K562 (cell line): ENCODE measurements at regions not wholly inside any gene's neighbourhood (a gene's known extent, or its start where the extent isn't known, plus 50 kb on each side); places are given as distances from the start of the nearest gene placed in this dataset.
"Not testable (repeated sequence)": the region's sequence is repeated elsewhere in the genome, so short reads cannot be mapped to it uniquely, and the experiment has no call there.

Experiments
- ATAC-seq: fragments of 200-7000 bp; cut with Tn5 transposase; 3 replicates; pipeline ENCODE4 v1.9.1; 2020; ENCODE audit warnings: moderate library complexity
- BruUV-seq: library from RNA; stranded (reverse); fragments of 400-500 nt; replicated peaks from 2 replicates; lab custom pipeline; 2021; lab: Mats Ljungman, UMichigan
- CTCF ChIA-PET: fragments of 300-600 bp; formaldehyde crosslinking; extraction: SDS; loops from one replicate; lab custom pipeline; 2021; ENCODE audit warnings: low intra/inter-chr PET ratio; lab: Yijun Ruan, JAX
- POLR2A ChIA-PET: fragments of 300-600, 350-650 bp; sonication (Branson Sonifier 250); formaldehyde crosslinking; extraction: SDS; loops from one replicate; lab custom pipeline; 2021; ENCODE audit warnings: antibody characterized with exemption, inconsistent platforms; lab: Yijun Ruan, JAX
- DNase-seq, 4 experiments: peaks; one replicate each; pipeline versions ENCODE4 v3.0.0 to v3.0.0-alpha.2; 2011 to 2018; ENCODE audit warnings: low spot score in 3 of 4, mixed read lengths in 3 of 4; ENCODE audit errors: extremely low read depth in 1 of 4
- FAIRE-seq: peaks from 2 replicates; lab custom pipeline; 2011; peaks lifted over from hg19 to GRCh38; lab: Jason Lieb, UNC
- H2AFZ ChIP-seq: 2 replicates; pipeline ENCODE4 v1.6.0; 2011; ENCODE audit warnings: low read depth, low read length, control low read depth, inconsistent platforms
- H3K27ac ChIP-seq: fragments of 200-600 bp; 3 replicates; pipeline ENCODE4 v1.8.0; 2011; ENCODE audit warnings: low read depth, mild to moderate bottlenecking, control low read depth, inconsistent platforms, low read length, moderate library complexity, mixed read lengths; ENCODE audit errors: extremely low read depth
- H3K27me3 ChIP-seq, 2 experiments: fragments of 300-600 bp in 1 of 2; 2 replicates in 1 of 2; 3 replicates in 1 of 2; pipeline versions ENCODE4 v1.6.0 to v1.8.0; 2011; ENCODE audit warnings: inconsistent platforms in 2 of 2, low read length in 2 of 2, mild to moderate bottlenecking in 1 of 2, mixed read lengths in 1 of 2, moderate library complexity in 1 of 2; ENCODE audit not compliant: control insufficient read depth in 2 of 2, insufficient read depth in 2 of 2
- H3K36me3 ChIP-seq: fragments of 300-600 bp; 3 replicates; pipeline ENCODE4 v1.8.0; 2011; ENCODE audit warnings: mild to moderate bottlenecking, low read length, inconsistent platforms; ENCODE audit not compliant: control insufficient read depth, insufficient read depth
- H3K4me1 ChIP-seq, 2 experiments: fragments of 200-600 bp in 1 of 2; replicated peaks in 1 of 2; 2 replicates in 1 of 2; 3 replicates in 1 of 2; pipeline versions ENCODE4 v1.5.1 to v1.8.0; 2011; ENCODE audit warnings: inconsistent platforms in 2 of 2, low read length in 2 of 2, mild to moderate bottlenecking in 1 of 2, mixed read lengths in 1 of 2, moderate library complexity in 1 of 2; ENCODE audit not compliant: control insufficient read depth in 2 of 2, insufficient read depth in 2 of 2
- H3K4me2 ChIP-seq: 2 replicates; pipeline ENCODE4 v1.6.1; 2011; ENCODE audit warnings: low read length, control low read depth, inconsistent platforms, mixed read lengths; ENCODE audit not compliant: insufficient read depth
- H3K4me3 ChIP-seq: fragments of 200-600 bp; sonication (generic), shearing (Covaris generic); 2 replicates; pipeline ENCODE4 v1.5.1; 2016; ENCODE audit warnings: control low read depth, inconsistent platforms
- H3K79me2 ChIP-seq: fragments of 200-600 bp; 3 replicates; pipeline ENCODE4 v1.8.0; 2011; ENCODE audit warnings: low read length, inconsistent platforms; ENCODE audit not compliant: control insufficient read depth, insufficient read depth
- H3K9ac ChIP-seq, 2 experiments: 2 replicates each; pipeline versions ENCODE4 v1.6.0 to v1.6.1; 2011; ENCODE audit warnings: low read depth in 2 of 2, low read length in 2 of 2, control low read depth in 1 of 2, inconsistent platforms in 1 of 2, mild to moderate bottlenecking in 1 of 2, mixed read lengths in 1 of 2; ENCODE audit not compliant: insufficient read depth in 1 of 2
- H3K9me1 ChIP-seq: one replicate; pipeline ENCODE4 v1.6.0; 2011; ENCODE audit warnings: inconsistent platforms, mild to moderate bottlenecking, low read length, moderate library complexity; ENCODE audit not compliant: control insufficient read depth, insufficient read depth
- H3K9me3 ChIP-seq: replicated peaks from 2 replicates; pipeline ENCODE4 v1.5.1; 2011; ENCODE audit warnings: low read depth, low read length, inconsistent platforms; ENCODE audit not compliant: control insufficient read depth, insufficient read depth
- H4K20me1 ChIP-seq: replicated peaks from 2 replicates; pipeline ENCODE4 v1.6.1; 2011; ENCODE audit warnings: low read length, inconsistent platforms, mixed read lengths; ENCODE audit not compliant: control insufficient read depth, insufficient read depth
- IRF2 ChIP-seq: sonication (generic); formaldehyde crosslinking; IDR thresholded peaks from 2 replicates; pipeline ENCODE4 v1.8.1; 2022; ENCODE audit warnings: mild to moderate bottlenecking, missing genetic modification reagents
- NFYB ChIP-seq: IDR thresholded peaks from 2 replicates; pipeline ENCODE4 v1.6.1; 2011; ENCODE audit warnings: mild to moderate bottlenecking, moderate library complexity; ENCODE audit not compliant: insufficient read length; ENCODE audit errors: extremely low read depth
- PHF8 ChIP-seq: fragments of 200-600 bp; sonication (generic); IDR thresholded peaks from 2 replicates; pipeline ENCODE4 v1.6.1; 2012; ENCODE audit warnings: mixed run types, mild to moderate bottlenecking, inconsistent platforms, low read length, moderate library complexity, borderline replicate concordance
- TAF9B ChIP-seq: fragments of 450-650 bp; IDR thresholded peaks from 2 replicates; pipeline ENCODE4 v1.6.1; 2018; ENCODE audit warnings: mild to moderate bottlenecking; ENCODE audit not compliant: partially characterized antibody
- ZBTB8A ChIP-seq: fragments of 450-650 bp; IDR thresholded peaks from 2 replicates; pipeline ENCODE4 v1.6.1; 2018; ENCODE audit warnings: mild to moderate bottlenecking, moderate library complexity; ENCODE audit not compliant: partially characterized antibody
- WGBS: fragments of 100-300 bp; shearing (Covaris generic); methylation state at CpG from one replicate; pipeline ENCODE4 v1.1.6; 2016; ENCODE audit warnings: low coverage, mixed read lengths; ENCODE audit not compliant: insufficient coverage; ENCODE audit errors: missing lambda C conversion rate; 5-methylcytosine and 5-hydroxymethylcytosine counted together
- in situ Hi-C: fragments of 300-500 bp; cut with MboI; formaldehyde crosslinking; loops from 4 replicates; pipeline ENCODE4 v1.15.0; 2018; ENCODE audit warnings: inconsistent platforms, mixed read lengths
- intact Hi-C: fragments of 100-400 bp; cut with micrococcal nuclease; formaldehyde crosslinking; loops from 2 replicates; pipeline ENCODE4 v1.14.2; 2022

DNA sequence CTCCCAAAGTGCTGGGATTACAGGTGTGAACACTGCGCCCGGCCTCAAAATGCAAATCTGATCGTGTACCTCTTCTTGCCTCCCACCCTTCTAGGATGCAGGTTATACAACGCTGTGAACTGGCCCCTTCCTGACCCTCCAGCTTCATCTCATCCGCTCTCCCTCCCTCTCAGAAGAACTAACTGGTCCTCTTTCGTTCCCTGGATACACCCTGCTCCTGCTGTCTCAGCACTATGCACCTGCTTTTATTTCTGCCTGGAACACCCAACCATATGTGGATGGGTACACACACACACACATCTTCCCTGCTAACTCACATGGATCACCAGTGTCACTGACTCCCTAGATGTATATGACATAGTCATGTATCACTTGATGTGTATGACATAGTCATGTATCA, 56.1 kb upstream of the VASH1 start:
- no TSS peak for BruUV-seq
- Histone ChIP-seq H3K4me1 (peaks cover 0 to 4% of the 10 kb centered on the region in 2 experiments; a peak in 2 of 5 replicates), H3K79me2 (no peaks in the 10 kb centered on the region), H3K36me3 (no peaks in the 10 kb centered on the region), H3K9me3 (no peaks in the 10 kb centered on the region), H3K27ac (no peak overlapping the region), H3K4me3 (no peak overlapping the region), H3K27me3 (peaks cover 3 to 26% of the 10 kb centered on the region in 2 experiments; a peak in 4 of 5 replicates), H3K9ac (no peak overlapping the region), H3K4me2 (no peak overlapping the region), H4K20me1 (no peaks in the 10 kb centered on the region), H3K9me1 (no peaks in the 10 kb centered on the region), H2AFZ (no peak overlapping the region)
- FAIRE-seq: no peak
- no peak for ATAC-seq
- POLR2A ChIA-PET: no interaction called here
- CTCF ChIA-PET: no interaction called here
- DNase-seq: no peak
- TF ChIP-seq ZBTB8A (no peak), PHF8 (no peak), TAF9B (no peak), IRF2 (no peak)
- 2% methylated on average over 6 of the region's 6 CpGs for WGBS
- in situ Hi-C loops (loop anchor here (25.0 kb wide), 1 partner anchor 357 kb away; no protein-coding TSS in a partner anchor), intact Hi-C loops (no loop called here)

GRCh38 chr14:76706207-76706606, 55.1 kb upstream of the VASH1 start:
- H3K9me3 ChIP-seq, H3K4me1 ChIP-seq, BruUV-seq, FAIRE-seq, H3K4me3 ChIP-seq, CTCF ChIA-PET, DNase-seq, H3K36me3 ChIP-seq, ATAC-seq, POLR2A ChIA-PET, H3K79me2 ChIP-seq, H4K20me1 ChIP-seq: not testable (repeated sequence)
- peaks cover 3 to 31% of the 10 kb centered on the region in 2 experiments; a peak in 4 of 5 replicates for H3K27me3 ChIP-seq
- TF ChIP-seq NFYB: peak; percentile 59
- TF ChIP-seq, all 486 proteins: peak for 1; not testable (repeated sequence) for 485
- H2AFZ ChIP-seq, H3K9ac ChIP-seq, intact Hi-C loops, H3K9me1 ChIP-seq, H3K4me2 ChIP-seq, H3K27ac ChIP-seq: not testable (repeated sequence)
- 8% methylated on average over 2 of the region's 2 CpGs for WGBS
- in situ Hi-C loops: loop anchor here (25.0 kb wide), 1 partner anchor 356 kb away; no protein-coding TSS in a partner anchor
